ENCODE measurements at regions not wholly inside any gene's neighbourhood (a gene's known extent, or its start where the extent isn't known, plus 50 kb on each side); places are given as distances from the start of the nearest gene placed in this dataset.
"Not testable (repeated sequence)": the region's sequence is repeated elsewhere in the genome, so short reads cannot be mapped to it uniquely, and the experiment has no call there.

DNA sequence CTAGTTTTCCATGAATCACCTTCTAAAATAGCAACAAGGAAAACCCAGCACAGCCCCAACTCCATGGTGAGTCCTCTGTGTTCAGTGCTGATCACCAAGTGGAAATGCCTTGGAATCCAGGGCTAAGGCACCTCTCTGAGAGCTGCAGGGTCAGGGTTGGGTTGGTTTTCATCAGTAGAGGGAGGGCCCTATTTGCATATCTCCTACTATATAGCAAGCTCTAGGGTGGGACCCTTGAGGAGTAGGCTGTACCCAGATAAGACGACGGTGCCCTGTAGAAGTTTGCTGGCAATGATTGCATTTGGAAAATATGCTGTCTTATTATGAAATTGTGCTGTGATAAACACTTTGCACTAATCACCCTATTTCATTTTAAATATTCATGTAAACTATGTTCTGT lies 1011.8 kb downstream of the TMEM121 start:
- intact Hi-C loops (cut with DNase I; ENCODE audit: low total_unique reads): no loop called here
- H3K36me3 ChIP-seq (ENCODE audit: low read depth, missing control alignments): no peaks in the 10 kb centered on the region
- H3K4me3 ChIP-seq: no peak overlapping the region
- DNase-seq: no peak
- TF ChIP-seq, protein P1, sequence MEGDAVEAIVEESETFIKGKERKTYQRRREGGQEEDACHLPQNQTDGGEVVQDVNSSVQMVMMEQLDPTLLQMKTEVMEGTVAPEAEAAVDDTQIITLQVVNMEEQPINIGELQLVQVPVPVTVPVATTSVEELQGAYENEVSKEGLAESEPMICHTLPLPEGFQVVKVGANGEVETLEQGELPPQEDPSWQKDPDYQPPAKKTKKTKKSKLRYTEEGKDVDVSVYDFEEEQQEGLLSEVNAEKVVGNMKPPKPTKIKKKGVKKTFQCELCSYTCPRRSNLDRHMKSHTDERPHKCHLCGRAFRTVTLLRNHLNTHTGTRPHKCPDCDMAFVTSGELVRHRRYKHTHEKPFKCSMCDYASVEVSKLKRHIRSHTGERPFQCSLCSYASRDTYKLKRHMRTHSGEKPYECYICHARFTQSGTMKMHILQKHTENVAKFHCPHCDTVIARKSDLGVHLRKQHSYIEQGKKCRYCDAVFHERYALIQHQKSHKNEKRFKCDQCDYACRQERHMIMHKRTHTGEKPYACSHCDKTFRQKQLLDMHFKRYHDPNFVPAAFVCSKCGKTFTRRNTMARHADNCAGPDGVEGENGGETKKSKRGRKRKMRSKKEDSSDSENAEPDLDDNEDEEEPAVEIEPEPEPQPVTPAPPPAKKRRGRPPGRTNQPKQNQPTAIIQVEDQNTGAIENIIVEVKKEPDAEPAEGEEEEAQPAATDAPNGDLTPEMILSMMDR (IDR thresholded peaks at IDR 0.05): no peak
- no peak for TF ChIP-seq POLR2A (IDR thresholded peaks at IDR 0.05)
- no peaks in the 10 kb centered on the region for H3K4me1 ChIP-seq
- H3K9me3 ChIP-seq: no peaks in the 10 kb centered on the region
- H3K27ac ChIP-seq: no peak overlapping the region
- 54 to 63% methylated on average over 2 of the region's 2 CpGs for WGBS, 2 donors
- H3K27me3 ChIP-seq: no peaks in the 10 kb centered on the region

DNA sequence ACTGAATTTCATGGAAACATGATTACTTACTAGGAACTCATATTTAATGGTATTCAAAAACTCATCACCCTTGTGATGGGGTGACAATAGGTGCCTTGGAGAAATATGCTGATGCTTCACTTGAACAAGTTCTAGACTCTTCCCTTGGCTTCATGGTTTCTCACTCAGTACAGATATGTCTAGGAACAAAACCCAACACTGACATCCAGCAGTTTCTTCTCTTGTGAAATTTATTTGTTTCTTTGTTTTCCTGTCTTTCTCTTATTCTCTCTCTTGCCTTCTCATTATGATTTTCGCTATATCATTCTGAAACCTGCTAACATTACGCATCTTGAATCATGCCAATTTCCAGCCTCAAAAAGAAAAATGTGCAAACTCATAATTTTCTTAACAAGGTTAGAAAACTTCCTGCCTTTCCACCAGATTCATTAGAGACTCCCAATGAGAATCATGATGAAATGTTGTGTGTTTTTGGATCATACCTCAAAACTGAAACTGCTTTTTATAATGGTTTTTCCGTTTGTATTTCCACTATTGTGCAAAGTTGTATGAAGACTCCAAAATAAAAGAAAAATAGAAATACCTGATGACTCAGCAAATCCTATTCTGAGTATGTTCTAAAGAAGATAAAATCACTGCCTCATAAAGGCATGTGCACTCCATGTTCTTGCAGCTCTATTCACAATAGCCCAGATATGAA lies 1021.5 kb downstream of the TMEM121 start:
- Histone ChIP-seq H3K27me3 (no peaks in the 10 kb centered on the region), H3K4me3 (no peak overlapping the region), H3K9me3 (no peaks in the 10 kb centered on the region), H3K36me3 (ENCODE audit: low read depth, missing control alignments) (no peaks in the 10 kb centered on the region), H3K4me1 (no peaks in the 10 kb centered on the region), H3K27ac (no peak overlapping the region)
- no peak for TF ChIP-seq POLR2A (IDR thresholded peaks at IDR 0.05)
- intact Hi-C loops (cut with DNase I; ENCODE audit: low total_unique reads): no loop called here
- WGBS, 2 donors: 58 to 63% methylated on average over 3 of the region's 3 CpGs
- DNase-seq: no peak

DNA sequence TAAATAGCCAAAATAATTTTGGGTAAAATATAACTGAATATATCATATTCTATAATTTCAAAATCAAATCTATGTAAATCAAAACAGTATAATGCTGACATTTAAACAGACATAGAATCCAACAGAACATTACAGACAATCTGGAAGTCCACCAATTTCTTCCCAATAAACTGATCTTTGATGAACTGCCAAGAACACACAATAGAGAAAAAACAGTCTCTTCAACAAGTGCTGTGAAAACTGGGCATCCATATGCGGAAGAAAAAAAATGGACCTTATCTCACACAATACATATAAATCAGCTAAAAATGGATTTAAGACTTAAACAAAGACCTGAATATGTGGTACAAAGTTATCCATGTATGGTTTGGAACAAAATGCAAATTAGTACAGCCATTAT lies 1022.7 kb downstream of the TMEM121 start:
- 72 to 82% methylated on average over 1 of the region's 1 CpG for WGBS, 2 donors
- no peak for DNase-seq
- H3K4me1 ChIP-seq: no peaks in the 10 kb centered on the region
- no peaks in the 10 kb centered on the region for H3K27me3 ChIP-seq
- no peak overlapping the region for H3K27ac ChIP-seq
- TF ChIP-seq, protein P1 (IDR thresholded peaks at IDR 0.05): no peak
- TF ChIP-seq POLR2A (IDR thresholded peaks at IDR 0.05): no peak
- H3K4me3 ChIP-seq: no peak overlapping the region
- intact Hi-C loops (cut with DNase I; ENCODE audit: low total_unique reads): no loop called here
- H3K36me3 ChIP-seq (ENCODE audit: low read depth, missing control alignments): no peaks in the 10 kb centered on the region
- H3K9me3 ChIP-seq: no peaks in the 10 kb centered on the region

DNA sequence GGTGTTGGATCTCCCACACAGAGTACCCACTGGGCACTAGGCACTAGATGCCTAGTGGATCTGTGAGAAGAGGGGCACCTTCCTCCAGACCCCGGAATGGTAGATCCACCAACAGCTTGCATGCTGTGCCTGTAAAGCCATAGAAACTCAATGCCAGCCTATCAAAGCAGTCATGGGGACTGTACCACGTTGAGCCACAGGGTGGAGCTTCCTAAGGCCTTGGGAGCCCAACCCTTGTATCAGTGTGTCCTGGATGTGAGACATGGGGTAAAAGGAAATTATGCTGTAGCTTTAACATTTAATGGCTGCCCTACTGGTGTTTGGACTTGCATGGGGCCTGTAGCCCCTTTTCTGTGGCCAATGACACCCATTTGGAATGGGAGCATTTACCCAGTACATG lies 1024.9 kb downstream of the TMEM121 start:
- intact Hi-C loops (cut with DNase I; ENCODE audit: low total_unique reads): no loop called here

GRCh38 chr14:106556211-106556610 lies 1029.8 kb downstream of the TMEM121 start:
- H3K4me3 ChIP-seq; H3K4me1 ChIP-seq; DNase-seq; H3K9me3 ChIP-seq; H3K27me3 ChIP-seq; intact Hi-C loops (cut with DNase I; ENCODE audit: low total_unique reads); H3K36me3 ChIP-seq (ENCODE audit: low read depth, missing control alignments); H3K27ac ChIP-seq: not testable (repeated sequence)
- 58 to 63% methylated on average over 9 of the region's 9 CpGs for WGBS, 2 donors

More for the DNA sequence above, 1024.9 kb downstream of the TMEM121 start:
- Histone ChIP-seq H3K27ac (no peak overlapping the region), H3K9me3 (no peaks in the 10 kb centered on the region), H3K4me1 (no peaks in the 10 kb centered on the region), H3K36me3 (ENCODE audit: low read depth, missing control alignments) (no peaks in the 10 kb centered on the region), H3K4me3 (no peak overlapping the region), H3K27me3 (no peaks in the 10 kb centered on the region)
- TF ChIP-seq, protein P1 (IDR thresholded peaks at IDR 0.05): no peak
- TF ChIP-seq POLR2A (IDR thresholded peaks at IDR 0.05): no peak
- peak; percentile 37 for DNase-seq
- 53 to 54% methylated on average over 2 of the region's 2 CpGs for WGBS, 2 donors

DNA sequence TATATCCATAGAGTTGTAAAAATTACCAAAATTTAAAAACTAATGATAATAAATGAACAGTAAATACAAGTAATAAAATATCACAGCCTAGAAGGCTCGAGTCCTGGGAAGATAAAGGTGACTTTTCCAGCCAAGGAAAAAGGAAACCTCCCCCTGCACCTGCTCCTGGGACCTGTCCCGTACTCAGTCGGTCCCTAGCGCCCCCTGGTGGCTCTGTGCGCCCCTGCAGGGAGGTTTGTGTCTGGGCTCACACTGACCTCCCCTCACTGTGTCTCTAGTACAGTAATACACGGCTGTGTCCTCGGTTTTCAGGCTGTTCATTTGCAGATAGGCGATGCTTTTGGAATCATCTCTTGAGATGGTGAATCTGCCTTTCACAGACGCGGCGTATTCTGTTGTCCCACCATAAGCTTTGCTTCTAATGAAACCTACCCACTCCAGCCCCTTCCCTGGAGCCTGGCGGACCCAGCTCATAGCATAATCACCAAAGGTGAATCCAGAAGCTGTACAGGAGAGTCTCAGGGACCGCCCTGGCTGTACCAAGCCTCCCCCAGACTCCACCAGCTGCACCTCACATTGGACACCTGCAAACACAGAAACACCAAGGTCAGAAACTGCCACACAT lies 1030.4 kb downstream of the TMEM121 start:
- peak; percentile 87 for DNase-seq
- no peaks in the 10 kb centered on the region for H3K4me1 ChIP-seq

More for the DNA sequence above, 1030.4 kb downstream of the TMEM121 start:
- Histone ChIP-seq H3K4me3 (no peak overlapping the region), H3K9me3 (no peaks in the 10 kb centered on the region), H3K27me3 (no peaks in the 10 kb centered on the region), H3K27ac (no peak overlapping the region), H3K36me3 (ENCODE audit: low read depth, missing control alignments) (no peaks in the 10 kb centered on the region)
- TF ChIP-seq, protein P1 (IDR thresholded peaks at IDR 0.05): peak; percentile 25 to 71 (median 33)
- no peak for TF ChIP-seq POLR2A (IDR thresholded peaks at IDR 0.05)
- intact Hi-C loops (cut with DNase I; ENCODE audit: low total_unique reads): no loop called here
- WGBS, 2 donors: 24 to 32% methylated on average over 13 of the region's 13 CpGs

Data from testis (tissue), 2 donors.